ENCODE measurements at regions not wholly inside any gene's neighbourhood (a gene's known extent, or its start where the extent isn't known, plus 50 kb on each side); places are given as distances from the start of the nearest gene placed in this dataset.

DNA sequence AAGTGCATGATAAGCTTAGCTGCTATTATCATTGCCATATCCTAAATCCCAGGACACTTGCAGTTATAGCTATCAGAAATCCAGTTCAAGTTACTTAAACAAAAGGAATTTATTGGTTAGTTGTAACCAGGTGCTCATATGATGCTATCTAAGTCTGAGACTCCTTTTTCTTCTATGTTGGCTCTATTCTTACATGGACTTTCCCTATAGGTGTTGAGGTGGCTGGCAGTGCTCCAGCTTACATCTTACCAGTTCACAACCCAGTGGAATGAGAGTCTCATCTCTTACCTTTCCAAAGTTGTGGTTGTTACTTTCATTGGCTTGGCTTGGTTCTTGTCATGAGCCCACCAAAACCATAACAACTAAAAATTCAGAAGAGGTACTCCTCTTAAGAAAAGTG, 94.6 kb downstream of the DACT1 start:
- TF ChIP-seq, protein P1, sequence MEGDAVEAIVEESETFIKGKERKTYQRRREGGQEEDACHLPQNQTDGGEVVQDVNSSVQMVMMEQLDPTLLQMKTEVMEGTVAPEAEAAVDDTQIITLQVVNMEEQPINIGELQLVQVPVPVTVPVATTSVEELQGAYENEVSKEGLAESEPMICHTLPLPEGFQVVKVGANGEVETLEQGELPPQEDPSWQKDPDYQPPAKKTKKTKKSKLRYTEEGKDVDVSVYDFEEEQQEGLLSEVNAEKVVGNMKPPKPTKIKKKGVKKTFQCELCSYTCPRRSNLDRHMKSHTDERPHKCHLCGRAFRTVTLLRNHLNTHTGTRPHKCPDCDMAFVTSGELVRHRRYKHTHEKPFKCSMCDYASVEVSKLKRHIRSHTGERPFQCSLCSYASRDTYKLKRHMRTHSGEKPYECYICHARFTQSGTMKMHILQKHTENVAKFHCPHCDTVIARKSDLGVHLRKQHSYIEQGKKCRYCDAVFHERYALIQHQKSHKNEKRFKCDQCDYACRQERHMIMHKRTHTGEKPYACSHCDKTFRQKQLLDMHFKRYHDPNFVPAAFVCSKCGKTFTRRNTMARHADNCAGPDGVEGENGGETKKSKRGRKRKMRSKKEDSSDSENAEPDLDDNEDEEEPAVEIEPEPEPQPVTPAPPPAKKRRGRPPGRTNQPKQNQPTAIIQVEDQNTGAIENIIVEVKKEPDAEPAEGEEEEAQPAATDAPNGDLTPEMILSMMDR (IDR thresholded peaks at IDR 0.05; ENCODE audit: unreplicated experiment), result no peak
- intact Hi-C loops (cut with micrococcal nuclease), result no loop called here
- BruUV-seq (replicated peaks), result no TSS peak
- Mint-ChIP-seq H3K36me3 (ENCODE audit: insufficient read depth, unreplicated experiment) (peaks cover 6% of the 10 kb centered on the region), H3K27me3 (ENCODE audit: insufficient read depth, unreplicated experiment) (peaks cover 65% of the 10 kb centered on the region), H3K4me1 (ENCODE audit: insufficient read depth, unreplicated experiment) (peaks cover 16% of the 10 kb centered on the region), H3K27ac (ENCODE audit: low read depth, unreplicated experiment) (no peak overlapping the region), H3K4me3 (ENCODE audit: unreplicated experiment) (no peak overlapping the region), H3K9me3 (ENCODE audit: unreplicated experiment) (no peaks in the 10 kb centered on the region)
- no peak for DNase-seq (ENCODE audit: unreplicated experiment)
- ChIA-PET POLR2A (interaction anchor here (0.9 to 1.9 kb wide), 3 partner anchors 21 to 97 kb away, joined by 3 to 8 read pairs (median 6); no protein-coding TSS in a partner anchor), CTCF (interaction anchor here (0.6 kb wide), 2 partner anchors 234 to 1226 kb away, joined by 3 read pairs; no protein-coding TSS in a partner anchor)

DNA sequence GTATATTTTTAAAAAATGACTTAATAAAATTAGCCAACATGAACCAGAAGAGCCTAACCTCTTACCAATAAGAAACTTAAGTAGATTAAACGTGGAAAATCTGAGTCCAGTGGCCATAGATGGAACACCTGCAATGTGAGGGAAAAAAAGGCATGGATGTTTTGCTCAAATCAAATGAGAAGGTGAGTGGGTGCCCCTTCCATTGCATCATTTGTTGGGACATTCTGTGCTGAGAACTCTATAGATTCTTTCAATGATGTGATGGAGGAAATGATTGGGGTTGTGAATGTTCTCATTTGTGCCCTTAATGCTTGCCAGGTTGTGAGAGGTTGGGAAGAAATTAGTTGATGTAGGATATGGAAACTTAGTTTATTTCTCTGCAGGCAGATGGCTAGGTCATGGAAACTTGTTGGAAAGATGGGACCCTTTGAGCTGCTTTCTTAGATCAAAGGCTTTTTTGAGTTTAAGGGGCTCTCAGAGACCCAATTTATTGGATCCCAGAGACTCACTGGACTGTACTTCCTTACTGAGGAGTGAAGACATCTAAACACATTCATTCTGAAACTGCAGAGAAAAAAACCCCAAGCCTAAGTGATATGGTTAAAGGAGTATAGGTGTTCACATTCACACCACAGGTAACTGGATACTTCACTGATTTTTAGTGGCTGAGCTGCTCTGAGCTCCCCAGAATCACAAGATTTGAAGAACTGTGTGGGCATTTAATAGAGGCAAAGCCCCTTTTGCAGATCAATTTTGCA, 95.9 kb downstream of the DACT1 start:
- ChIA-PET POLR2A (interaction anchor here (0.7 kb wide), 1 partner anchor 1857 kb away, joined by 3 read pairs; no protein-coding TSS in a partner anchor), CTCF (no interaction called here)
- intact Hi-C loops (cut with micrococcal nuclease), result no loop called here
- no peak overlapping the region for H3K4me3 Mint-ChIP-seq (ENCODE audit: unreplicated experiment)
- BruUV-seq (replicated peaks), result no TSS peak
- no peak overlapping the region for H3K27ac Mint-ChIP-seq (ENCODE audit: low read depth, unreplicated experiment)
- peaks cover 16% of the 10 kb centered on the region for H3K4me1 Mint-ChIP-seq (ENCODE audit: insufficient read depth, unreplicated experiment)
- TF ChIP-seq, protein P1 (IDR thresholded peaks at IDR 0.05; ENCODE audit: unreplicated experiment), result no peak
- no peaks in the 10 kb centered on the region for H3K9me3 Mint-ChIP-seq (ENCODE audit: unreplicated experiment)
- no peak for DNase-seq (ENCODE audit: unreplicated experiment)
- peaks cover 6% of the 10 kb centered on the region for H3K36me3 Mint-ChIP-seq (ENCODE audit: insufficient read depth, unreplicated experiment)
- H3K27me3 Mint-ChIP-seq (ENCODE audit: insufficient read depth, unreplicated experiment), result peaks cover 63% of the 10 kb centered on the region

DNA sequence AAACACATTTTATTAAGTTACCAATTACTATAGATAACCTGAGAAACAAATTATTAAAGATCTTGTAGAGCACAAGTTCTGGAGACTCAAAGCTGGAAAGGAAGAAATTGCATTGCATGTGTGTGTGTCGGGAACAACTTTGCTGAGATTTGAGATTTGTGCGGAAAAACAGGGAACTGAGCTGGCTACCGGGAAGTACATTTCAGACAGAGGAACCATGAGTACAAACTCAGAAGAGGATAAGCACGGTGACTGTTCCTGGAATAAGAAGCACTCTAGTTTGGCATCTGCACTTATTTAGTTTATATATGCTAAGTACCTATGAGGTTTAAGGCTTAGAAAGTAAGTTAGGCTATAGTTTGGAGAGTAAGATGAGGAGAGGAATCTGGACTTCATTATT, 97.8 kb downstream of the DACT1 start:
- H3K36me3 Mint-ChIP-seq (ENCODE audit: insufficient read depth, unreplicated experiment), result peaks cover 6% of the 10 kb centered on the region
- H3K27me3 Mint-ChIP-seq (ENCODE audit: insufficient read depth, unreplicated experiment), result peaks cover 76% of the 10 kb centered on the region
- ChIA-PET CTCF (interaction anchor here (0.7 kb wide), 1 partner anchor 48 kb away, joined by 3 read pairs; no protein-coding TSS in a partner anchor), POLR2A (no interaction called here)
- H3K4me1 Mint-ChIP-seq (ENCODE audit: insufficient read depth, unreplicated experiment), result peaks cover 12% of the 10 kb centered on the region
- no peak overlapping the region for H3K4me3 Mint-ChIP-seq (ENCODE audit: unreplicated experiment)
- no peak overlapping the region for H3K27ac Mint-ChIP-seq (ENCODE audit: low read depth, unreplicated experiment)
- no peaks in the 10 kb centered on the region for H3K9me3 Mint-ChIP-seq (ENCODE audit: unreplicated experiment)
- TF ChIP-seq, protein P1 (IDR thresholded peaks at IDR 0.05; ENCODE audit: unreplicated experiment), result no peak
- intact Hi-C loops (cut with micrococcal nuclease), result no loop called here
- no TSS peak for BruUV-seq (replicated peaks)
- no peak for DNase-seq (ENCODE audit: unreplicated experiment)

DNA sequence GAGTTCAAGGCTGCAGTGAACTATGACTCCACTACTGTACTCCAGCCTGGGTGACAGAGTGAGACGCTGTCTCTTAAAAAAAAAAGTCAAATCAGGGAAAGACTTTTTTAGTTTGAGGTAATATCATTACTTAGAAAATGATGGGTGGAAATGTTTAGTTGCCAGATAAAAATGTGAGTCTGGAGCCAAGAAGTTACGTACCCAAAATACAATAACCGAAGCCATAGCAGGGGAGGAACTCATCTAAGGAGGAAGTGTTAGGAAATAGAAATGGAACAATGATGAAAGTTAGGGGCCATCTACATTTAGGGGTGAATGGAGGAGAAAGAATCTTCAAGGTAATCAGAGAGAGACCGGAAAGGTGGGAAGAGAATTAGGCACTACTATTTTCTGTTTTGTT, 98.8 kb downstream of the DACT1 start:
- POLR2A ChIA-PET, result no interaction called here
- H3K27ac Mint-ChIP-seq (ENCODE audit: low read depth, unreplicated experiment), result no peak overlapping the region
- TF ChIP-seq, protein P1 (IDR thresholded peaks at IDR 0.05; ENCODE audit: unreplicated experiment), result no peak
- CTCF ChIA-PET, result no interaction called here
- intact Hi-C loops (cut with micrococcal nuclease), result no loop called here
- H3K4me3 Mint-ChIP-seq (ENCODE audit: unreplicated experiment), result no peak overlapping the region
- no peak for DNase-seq (ENCODE audit: unreplicated experiment)
- H3K27me3 Mint-ChIP-seq (ENCODE audit: insufficient read depth, unreplicated experiment), result peaks cover 80% of the 10 kb centered on the region
- H3K36me3 Mint-ChIP-seq (ENCODE audit: insufficient read depth, unreplicated experiment), result peaks cover 6% of the 10 kb centered on the region
- no TSS peak for BruUV-seq (replicated peaks)
- no peaks in the 10 kb centered on the region for H3K9me3 Mint-ChIP-seq (ENCODE audit: unreplicated experiment)
- peaks cover 2% of the 10 kb centered on the region for H3K4me1 Mint-ChIP-seq (ENCODE audit: insufficient read depth, unreplicated experiment)

Measured in MCF 10A (cell line).